H1 (cell line): ENCODE measurements at regions not wholly inside any gene's neighbourhood (a gene's known extent, or its start where the extent isn't known, plus 50 kb on each side); places are given as distances from the start of the nearest gene placed in this dataset.

Experiments used
- ATF3 ChIP-seq: IDR thresholded peaks from 2 replicates; pipeline ENCODE4 v1.6.1; 2011; ENCODE audit warnings: low read depth, mild to moderate bottlenecking, low read length; ENCODE audit not compliant: insufficient read depth
- CHD7 ChIP-seq: fragments of 300-600 bp; sonication (generic); IDR thresholded peaks from 2 replicates; pipeline ENCODE4 v1.7.1; 2012; ENCODE audit warnings: low read length, moderate library complexity, mild to moderate bottlenecking, inconsistent platforms; ENCODE audit not compliant: insufficient replicate concordance
- EGR1 ChIP-seq: IDR thresholded peaks from 2 replicates; pipeline ENCODE4 v1.6.1; 2011; ENCODE audit warnings: low read depth, low read length, borderline replicate concordance
- EP300 ChIP-seq, 2 experiments: IDR thresholded peaks; 1 replicate in 1 of 2; 2 replicates in 1 of 2; pipeline ENCODE4 v1.6.1; 2011 to 2012; ENCODE audit warnings: low read depth in 2 of 2, low read length in 2 of 2, mild to moderate bottlenecking in 2 of 2, borderline replicate concordance in 1 of 2, inconsistent platforms in 1 of 2, moderate library complexity in 1 of 2
- EZH2 ChIP-seq: fragments of 200-600 bp; sonication (generic); IDR thresholded peaks from 2 replicates; pipeline ENCODE4 v1.7.1; 2012; ENCODE audit warnings: low read depth, mild to moderate bottlenecking, moderate library complexity, low read length, inconsistent platforms; ENCODE audit not compliant: severe bottlenecking
- GABPA ChIP-seq: IDR thresholded peaks from 2 replicates; pipeline ENCODE4 v1.6.1; 2011; ENCODE audit warnings: mild to moderate bottlenecking, low read length, moderate library complexity, borderline replicate concordance; ENCODE audit not compliant: insufficient read depth
- KDM1A ChIP-seq: fragments of 200-600, 300-600 bp; sonication (generic); IDR thresholded peaks from 2 replicates; pipeline ENCODE4 v1.7.1; 2016; ENCODE audit warnings: mild to moderate bottlenecking, low read length, borderline replicate concordance
- MAFK ChIP-seq: IDR thresholded peaks from 2 replicates; pipeline ENCODE4 v1.6.1; 2012; ENCODE audit warnings: low read depth, mild to moderate bottlenecking, improper control_type of control experiment, low read length
- POLR2A ChIP-seq, 2 experiments: IDR thresholded peaks; 1 replicate in 1 of 2; 2 replicates in 1 of 2; pipeline ENCODE4 v1.6.1; 2011; ENCODE audit warnings: low read depth in 2 of 2, low read length in 2 of 2, mild to moderate bottlenecking in 2 of 2; ENCODE audit errors: control extremely low read depth in 1 of 2
- RAD21 ChIP-seq, 2 experiments: IDR thresholded peaks in 1 of 2; conservative IDR thresholded peaks in 1 of 2; 2 replicates each; pipeline ENCODE4 v1.6.1; 2011; ENCODE audit warnings: low read depth in 2 of 2, low read length in 2 of 2, improper control_type of control experiment in 1 of 2, inconsistent platforms in 1 of 2, mild to moderate bottlenecking in 1 of 2, moderate library complexity in 1 of 2
- RNF2 ChIP-seq: fragments of 200-900, 300-1000 bp; sonication (generic); IDR thresholded peaks from 2 replicates; pipeline ENCODE4 v1.7.1; 2016; ENCODE audit warnings: borderline replicate concordance, low read depth, mild to moderate bottlenecking, antibody characterized with exemption, low read length; ENCODE audit not compliant: poor library complexity, severe bottlenecking; ENCODE audit errors: missing control alignments
- SP1 ChIP-seq: IDR thresholded peaks from 2 replicates; pipeline ENCODE4 v1.6.1; 2011; ENCODE audit warnings: low read depth, low read length
- TF ChIP-seq, protein P1 (sequence below), 3 experiments: IDR thresholded peaks; 1 replicate in 2 of 3; 2 replicates in 1 of 3; pipeline versions ENCODE4 v1.5.1 to v1.6.1; 2011; ENCODE audit warnings: low read length in 3 of 3, mild to moderate bottlenecking in 3 of 3, inconsistent platforms in 2 of 3, low read depth in 1 of 3, moderate library complexity in 1 of 3; ENCODE audit not compliant: insufficient read depth in 1 of 3; ENCODE audit errors: control extremely low read depth in 1 of 3

DNA sequence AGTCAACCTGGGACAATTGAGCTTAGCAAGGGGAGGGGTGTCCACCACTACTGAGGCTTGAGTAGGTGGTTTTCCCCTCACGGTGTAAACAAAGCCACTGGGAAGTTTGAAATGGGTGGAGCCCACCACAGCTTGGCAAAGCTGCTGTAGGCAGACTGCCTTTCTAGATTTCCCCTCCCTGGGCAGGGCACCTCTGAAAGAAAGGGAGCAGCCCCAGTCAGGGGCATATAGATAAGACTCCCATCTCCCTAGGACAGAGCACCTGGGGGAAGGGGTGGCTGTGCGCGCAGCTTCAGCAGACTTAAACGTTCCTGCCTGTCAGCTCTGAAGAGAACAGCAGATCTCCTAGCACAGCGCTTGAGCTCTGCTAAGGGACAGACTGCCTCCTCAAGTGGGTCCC lies 758.4 kb downstream of the LTN1 start:
- TF ChIP-seq CHD7 (no peak), EP300 (IDR thresholded peaks at IDR 0.05; ENCODE audit: borderline replicate concordance in 1 of 2, low read depth in 2 of 2, low read length in 2 of 2) (no peak), EZH2 (no peak), POLR2A (IDR thresholded peaks at IDR 0.05; ENCODE audit: control extremely low read depth in 1 of 2, low read depth in 2 of 2, low read length in 2 of 2) (no peak), EGR1 (no peak), MAFK (no peak), GABPA (no peak), SP1 (no peak), RAD21 (IDR thresholded peaks at IDR 0.05 in 1 of 2, conservative IDR thresholded peaks at IDR 0.05 in 1 of 2; ENCODE audit: low read depth in 2 of 2, low read length in 2 of 2) (no peak), ATF3 (no peak), RNF2 (no peak), KDM1A (no peak)
- TF ChIP-seq, protein P1, sequence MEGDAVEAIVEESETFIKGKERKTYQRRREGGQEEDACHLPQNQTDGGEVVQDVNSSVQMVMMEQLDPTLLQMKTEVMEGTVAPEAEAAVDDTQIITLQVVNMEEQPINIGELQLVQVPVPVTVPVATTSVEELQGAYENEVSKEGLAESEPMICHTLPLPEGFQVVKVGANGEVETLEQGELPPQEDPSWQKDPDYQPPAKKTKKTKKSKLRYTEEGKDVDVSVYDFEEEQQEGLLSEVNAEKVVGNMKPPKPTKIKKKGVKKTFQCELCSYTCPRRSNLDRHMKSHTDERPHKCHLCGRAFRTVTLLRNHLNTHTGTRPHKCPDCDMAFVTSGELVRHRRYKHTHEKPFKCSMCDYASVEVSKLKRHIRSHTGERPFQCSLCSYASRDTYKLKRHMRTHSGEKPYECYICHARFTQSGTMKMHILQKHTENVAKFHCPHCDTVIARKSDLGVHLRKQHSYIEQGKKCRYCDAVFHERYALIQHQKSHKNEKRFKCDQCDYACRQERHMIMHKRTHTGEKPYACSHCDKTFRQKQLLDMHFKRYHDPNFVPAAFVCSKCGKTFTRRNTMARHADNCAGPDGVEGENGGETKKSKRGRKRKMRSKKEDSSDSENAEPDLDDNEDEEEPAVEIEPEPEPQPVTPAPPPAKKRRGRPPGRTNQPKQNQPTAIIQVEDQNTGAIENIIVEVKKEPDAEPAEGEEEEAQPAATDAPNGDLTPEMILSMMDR (IDR thresholded peaks at IDR 0.05; ENCODE audit: control extremely low read depth in 1 of 3, insufficient read depth in 1 of 3, low read depth in 1 of 3, low read length in 3 of 3) = no peak
